Hepatocyte (in vitro differentiated cells): ENCODE measurements at regions not wholly inside any gene's neighbourhood (a gene's known extent, or its start where the extent isn't known, plus 50 kb on each side); places are given as distances from the start of the nearest gene placed in this dataset.

Experiments used
- CTCF ChIP-seq: fragments of 200-600 bp; sonication (generic); IDR thresholded peaks from 2 replicates; pipeline ENCODE4 v1.5.1; 2016; ENCODE audit warnings: antibody characterized with exemption, mild to moderate bottlenecking; ENCODE audit not compliant: poor library complexity
- EZH2phosphoT487 ChIP-seq: fragments of 200-600 bp; sonication (generic); IDR thresholded peaks from one replicate; pipeline ENCODE4 v1.6.1; 2018; ENCODE audit warnings: antibody characterized with exemption, mild to moderate bottlenecking, low read depth, moderate library complexity; ENCODE audit not compliant: unreplicated experiment, severe bottlenecking

GRCh38 chr7:153515359-153515758 lies 536.8 kb upstream of the DPP6 start:
- TF ChIP-seq CTCF (no peak), EZH2phosphoT487 (no peak)
